Upper lobe of left lung (tissue), 4 donors: ENCODE measurements at regions not wholly inside any gene's neighbourhood (a gene's known extent, or its start where the extent isn't known, plus 50 kb on each side); places are given as distances from the start of the nearest gene placed in this dataset.

ENCODE experiments used
- EP300 ChIP-seq, 4 donors: sonication (generic); formaldehyde crosslinking; IDR thresholded peaks; one replicate each; pipeline ENCODE4 v1.5.1; 2017; ENCODE audit warnings: antibody characterized with exemption in 4 of 4, control low read depth in 2 of 4
- POLR2A ChIP-seq, 4 donors: fragments of 450-650 bp; IDR thresholded peaks; one replicate each; pipeline ENCODE4 v1.5.1; 2016 to 2017; ENCODE audit warnings: antibody characterized with exemption in 4 of 4, mild to moderate bottlenecking in 2 of 4
- TF ChIP-seq, protein P1 (sequence below), 6 experiments: fragments of 450-650 bp in 4 of 6; fragments of 200-600 bp in 2 of 6; sonication (generic) in 2 of 6; IDR thresholded peaks; one replicate each; pipeline ENCODE4 v1.5.1; 2016 to 2019; ENCODE audit warnings: antibody characterized with exemption in 6 of 6

GRCh38 chr5:118173340-118173739 is 815.0 kb downstream of the DTWD2 start:
- TF ChIP-seq, protein P1, sequence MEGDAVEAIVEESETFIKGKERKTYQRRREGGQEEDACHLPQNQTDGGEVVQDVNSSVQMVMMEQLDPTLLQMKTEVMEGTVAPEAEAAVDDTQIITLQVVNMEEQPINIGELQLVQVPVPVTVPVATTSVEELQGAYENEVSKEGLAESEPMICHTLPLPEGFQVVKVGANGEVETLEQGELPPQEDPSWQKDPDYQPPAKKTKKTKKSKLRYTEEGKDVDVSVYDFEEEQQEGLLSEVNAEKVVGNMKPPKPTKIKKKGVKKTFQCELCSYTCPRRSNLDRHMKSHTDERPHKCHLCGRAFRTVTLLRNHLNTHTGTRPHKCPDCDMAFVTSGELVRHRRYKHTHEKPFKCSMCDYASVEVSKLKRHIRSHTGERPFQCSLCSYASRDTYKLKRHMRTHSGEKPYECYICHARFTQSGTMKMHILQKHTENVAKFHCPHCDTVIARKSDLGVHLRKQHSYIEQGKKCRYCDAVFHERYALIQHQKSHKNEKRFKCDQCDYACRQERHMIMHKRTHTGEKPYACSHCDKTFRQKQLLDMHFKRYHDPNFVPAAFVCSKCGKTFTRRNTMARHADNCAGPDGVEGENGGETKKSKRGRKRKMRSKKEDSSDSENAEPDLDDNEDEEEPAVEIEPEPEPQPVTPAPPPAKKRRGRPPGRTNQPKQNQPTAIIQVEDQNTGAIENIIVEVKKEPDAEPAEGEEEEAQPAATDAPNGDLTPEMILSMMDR (IDR thresholded peaks at IDR 0.05) = no peak
- TF ChIP-seq EP300 (IDR thresholded peaks at IDR 0.05) = no peak
- no peak for TF ChIP-seq POLR2A (IDR thresholded peaks at IDR 0.05)
